OCI-LY7 (cell line): ENCODE measurements at regions not wholly inside any gene's neighbourhood (a gene's known extent, or its start where the extent isn't known, plus 50 kb on each side); places are given as distances from the start of the nearest gene placed in this dataset.

ENCODE experiments used
- BruUV-seq: library from RNA; stranded (reverse); fragments of 400-500 nt; replicated peaks from 2 replicates; lab custom pipeline; 2021; lab: Mats Ljungman, UMichigan
- CTCF ChIA-PET: fragments of 300-600 bp; sonication (Branson Sonifier 250); formaldehyde crosslinking; loops from one replicate; lab custom pipeline; 2022; ENCODE audit warnings: antibody characterized with exemption; ENCODE audit not compliant: unreplicated experiment; lab: Charles Lee
- POLR2A ChIA-PET: fragments of 300-600 bp; sonication (Branson Sonifier 250); formaldehyde crosslinking; loops from one replicate; lab custom pipeline; 2022; ENCODE audit warnings: antibody characterized with exemption; lab: Charles Lee
- DNase-seq: peaks from one replicate; pipeline ENCODE4 v3.0.0-alpha.2; 2015; ENCODE audit warnings: low spot score
- H2AFZ ChIP-seq: fragments of 200-600 bp; sonication (generic), shearing (Covaris generic); 2 replicates; pipeline ENCODE4 v1.6.1; 2014; ENCODE audit warnings: mild to moderate bottlenecking, antibody characterized with exemption, low read length, moderate library complexity
- H3K27ac ChIP-seq: fragments of 200-600 bp; sonication (generic); 2 replicates; pipeline ENCODE4 v1.5.1; 2014; ENCODE audit warnings: mixed run types, low read depth, mild to moderate bottlenecking, moderate library complexity, low read length, inconsistent platforms; ENCODE audit not compliant: poor library complexity, severe bottlenecking
- H3K36me3 ChIP-seq: fragments of 200-600 bp; sonication (generic); 2 replicates; pipeline ENCODE4 v1.6.1; 2014; ENCODE audit warnings: mild to moderate bottlenecking, antibody characterized with exemption, low read length, moderate library complexity, mixed read lengths; ENCODE audit not compliant: insufficient read depth
- H3K4me1 ChIP-seq: fragments of 200-600 bp; sonication (generic); 2 replicates; pipeline ENCODE4 v1.5.1; 2014; ENCODE audit warnings: mild to moderate bottlenecking, low read length; ENCODE audit not compliant: insufficient read depth, poor library complexity, severe bottlenecking
- H3K4me2 ChIP-seq: fragments of 200-600 bp; sonication (generic); 2 replicates; pipeline ENCODE4 v1.6.1; 2014; ENCODE audit warnings: mild to moderate bottlenecking, low read length
- H3K4me3 ChIP-seq: fragments of 200-600 bp; sonication (generic); 2 replicates; pipeline ENCODE4 v1.5.1; 2014; ENCODE audit warnings: mild to moderate bottlenecking, low read depth, low read length; ENCODE audit not compliant: poor library complexity, severe bottlenecking
- H3K79me2 ChIP-seq: fragments of 200-600 bp; sonication (generic); 2 replicates; pipeline ENCODE4 v1.6.1; 2016; ENCODE audit warnings: low read depth, mild to moderate bottlenecking, low read length, moderate library complexity, mixed read lengths; ENCODE audit not compliant: insufficient read depth
- H3K9me2 ChIP-seq: fragments of 200-600 bp; sonication (generic); 2 replicates; pipeline ENCODE4 v1.6.1; 2016; ENCODE audit warnings: mild to moderate bottlenecking, low read length, mixed read lengths; ENCODE audit not compliant: insufficient read depth
- H3K9me3 ChIP-seq: fragments of 200-600 bp; sonication (generic); 2 replicates; pipeline ENCODE4 v1.6.1; 2014; ENCODE audit warnings: mild to moderate bottlenecking, mixed run types, low read length, mixed read lengths
- H4K20me1 ChIP-seq: fragments of 200-600 bp; sonication (generic); 2 replicates; pipeline ENCODE4 v1.6.1; 2014; ENCODE audit warnings: mild to moderate bottlenecking, antibody characterized with exemption, low read length, moderate library complexity, mixed read lengths; ENCODE audit not compliant: insufficient read depth
- CTCF ChIP-seq: fragments of 200-600 bp; sonication (generic); conservative IDR thresholded peaks from 2 replicates; pipeline ENCODE4 v1.5.1; 2014; ENCODE audit warnings: mild to moderate bottlenecking, antibody characterized with exemption, low read length, moderate library complexity, mixed read lengths
- EZH2phosphoT487 ChIP-seq: fragments of 200-600 bp; sonication (generic); IDR thresholded peaks from 2 replicates; pipeline ENCODE4 v1.6.1; 2018; ENCODE audit warnings: low read depth, borderline replicate concordance, mild to moderate bottlenecking, mixed run types, antibody characterized with exemption, low read length, moderate library complexity, mixed read lengths
- intact Hi-C: fragments of 100-400 bp; cut with micrococcal nuclease; formaldehyde crosslinking; loops from one replicate; pipeline ENCODE4 v1.10.0; 2022; ENCODE audit not compliant: unreplicated experiment

GRCh38 chr10:71058308-71058707, 154.1 kb upstream of the UNC5B start:
- POLR2A ChIA-PET = interaction anchor here (0.6 kb wide), 1 partner anchor 94 kb away, joined by 3 read pairs; no protein-coding TSS in a partner anchor
- Histone ChIP-seq H4K20me1 (no peaks in the 10 kb centered on the region), H3K79me2 (no peaks in the 10 kb centered on the region), H3K27ac (no peak overlapping the region), H3K9me3 (no peaks in the 10 kb centered on the region), H3K9me2 (no peaks in the 10 kb centered on the region), H3K4me3 (no peak overlapping the region), H3K36me3 (no peaks in the 10 kb centered on the region), H2AFZ (no peak overlapping the region), H3K4me1 (no peaks in the 10 kb centered on the region), H3K4me2 (no peak overlapping the region)
- intact Hi-C loops = no loop called here
- TF ChIP-seq CTCF (no peak), EZH2phosphoT487 (no peak)
- BruUV-seq = no TSS peak
- CTCF ChIA-PET = no interaction called here
- DNase-seq = no peak

- no peak overlapping the region for H3K4me2 ChIP-seq
- no TSS peak for BruUV-seq
- H2AFZ ChIP-seq = no peak overlapping the region
- no peaks in the 10 kb centered on the region for H3K79me2 ChIP-seq
- no peaks in the 10 kb centered on the region for H3K36me3 ChIP-seq
- TF ChIP-seq EZH2phosphoT487 (no peak), CTCF (no peak)
- no peaks in the 10 kb centered on the region for H4K20me1 ChIP-seq
- no peak overlapping the region for H3K4me3 ChIP-seq
- CTCF ChIA-PET = no interaction called here
- no peaks in the 10 kb centered on the region for H3K9me3 ChIP-seq
- no peak for DNase-seq
- H3K27ac ChIP-seq = no peak overlapping the region
- no peaks in the 10 kb centered on the region for H3K4me1 ChIP-seq
- intact Hi-C loops = no loop called here
- H3K9me2 ChIP-seq = no peaks in the 10 kb centered on the region
- POLR2A ChIA-PET = no interaction called here
Measured at GRCh38 chr10:71059054-71059818, 153.1 kb upstream of the UNC5B start.

GRCh38 chr10:71059943-71060342, 152.4 kb upstream of the UNC5B start:
- Histone ChIP-seq H3K4me3 (no peak overlapping the region), H3K79me2 (no peaks in the 10 kb centered on the region)
- CTCF ChIA-PET = no interaction called here

More at GRCh38 chr10:71059943-71060342, 152.4 kb upstream of the UNC5B start:
- intact Hi-C loops = no loop called here
- H3K9me2 ChIP-seq = no peaks in the 10 kb centered on the region
- no peaks in the 10 kb centered on the region for H3K4me1 ChIP-seq
- no peak for DNase-seq
- H3K27ac ChIP-seq = no peak overlapping the region
- POLR2A ChIA-PET = no interaction called here
- no peaks in the 10 kb centered on the region for H3K36me3 ChIP-seq
- no peaks in the 10 kb centered on the region for H3K9me3 ChIP-seq
- no peak overlapping the region for H2AFZ ChIP-seq
- H4K20me1 ChIP-seq = no peaks in the 10 kb centered on the region
- no peak for TF ChIP-seq CTCF
- TF ChIP-seq EZH2phosphoT487 = no peak
- H3K4me2 ChIP-seq = no peak overlapping the region
- no TSS peak for BruUV-seq
